ENCODE measurements at regions not wholly inside any gene's neighbourhood (a gene's known extent, or its start where the extent isn't known, plus 50 kb on each side); places are given as distances from the start of the nearest gene placed in this dataset.

GRCh38 chr4:66609014-66609413, 936.3 kb downstream of the CENPC start:
- Histone ChIP-seq H2AFZ (ENCODE audit: low read length) (no peak overlapping the region), H3K36me3 (replicated peaks in 1 of 2; ENCODE audit: control insufficient read depth in 1 of 2, insufficient read depth in 2 of 2, low read length in 2 of 2) (no peaks in the 10 kb centered on the region), H3K4me3 (replicated peaks in 1 of 3; ENCODE audit: insufficient read depth in 1 of 3, low read depth in 2 of 3, low read length in 3 of 3) (no peak overlapping the region), H3K27me3 (ENCODE audit: control insufficient read depth in 1 of 2, insufficient read depth in 2 of 2, low read length in 2 of 2) (no peaks in the 10 kb centered on the region), H4K20me1 (ENCODE audit: insufficient read depth, low read length) (no peaks in the 10 kb centered on the region), H3K9me3 (ENCODE audit: low read length) (peaks cover 4% of the 10 kb centered on the region; the same call in 1 of the 2 replicates), H3K79me2 (ENCODE audit: insufficient read depth, low read length) (no peaks in the 10 kb centered on the region), H3K4me2 (ENCODE audit: low read depth, low read length) (no peak overlapping the region), H3K27ac (ENCODE audit: extremely low read length, insufficient read depth, low read length) (no peak overlapping the region), H3K9ac (ENCODE audit: insufficient read depth, low read depth, low read length) (no peak overlapping the region), H3K4me1 (ENCODE audit: insufficient read depth, low read length) (no peaks in the 10 kb centered on the region)
- ATAC-seq (no peak), DNase-seq (ENCODE audit: low spot score) (no peak), FAIRE-seq (no peak)
- ChIA-PET CTCF (ENCODE audit: low intra/inter-chr PET ratio, low total read pairs) (no interaction called here), POLR2A (no interaction called here)
- WGBS (ENCODE audit: low lambda C conversion rate): 39% methylated on average over 2 of the region's 2 CpGs
- intact Hi-C loops (cut with micrococcal nuclease; ENCODE audit: unreplicated experiment): no loop called here
- TF ChIP-seq RARG (CRISPR knock-in tag; IDR thresholded peaks at IDR 0.05; ENCODE audit: low read depth): no peak
- TF ChIP-seq, protein P1, sequence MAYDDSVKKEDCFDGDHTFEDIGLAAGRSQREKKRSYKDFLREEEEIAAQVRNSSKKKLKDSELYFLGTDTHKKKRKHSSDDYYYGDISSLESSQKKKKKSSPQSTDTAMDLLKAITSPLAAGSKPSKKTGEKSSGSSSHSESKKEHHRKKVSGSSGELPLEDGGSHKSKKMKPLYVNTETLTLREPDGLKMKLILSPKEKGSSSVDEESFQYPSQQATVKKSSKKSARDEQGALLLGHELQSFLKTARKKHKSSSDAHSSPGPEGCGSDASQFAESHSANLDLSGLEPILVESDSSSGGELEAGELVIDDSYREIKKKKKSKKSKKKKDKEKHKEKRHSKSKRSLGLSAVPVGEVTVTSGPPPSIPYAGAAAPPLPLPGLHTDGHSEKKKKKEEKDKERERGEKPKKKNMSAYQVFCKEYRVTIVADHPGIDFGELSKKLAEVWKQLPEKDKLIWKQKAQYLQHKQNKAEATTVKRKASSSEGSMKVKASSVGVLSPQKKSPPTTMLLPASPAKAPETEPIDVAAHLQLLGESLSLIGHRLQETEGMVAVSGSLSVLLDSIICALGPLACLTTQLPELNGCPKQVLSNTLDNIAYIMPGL (CRISPR knock-in tag; IDR thresholded peaks at IDR 0.05; ENCODE audit: borderline replicate concordance in 1 of 2, low read depth in 1 of 2): no peak
- BruUV-seq (replicated peaks): no TSS peak
- in situ Hi-C loops (cut with HindIII; ENCODE audit: extremely low pct_ligation_motif_present, low pct_unique_long_range_greater_than_20kb): no loop called here

DNA sequence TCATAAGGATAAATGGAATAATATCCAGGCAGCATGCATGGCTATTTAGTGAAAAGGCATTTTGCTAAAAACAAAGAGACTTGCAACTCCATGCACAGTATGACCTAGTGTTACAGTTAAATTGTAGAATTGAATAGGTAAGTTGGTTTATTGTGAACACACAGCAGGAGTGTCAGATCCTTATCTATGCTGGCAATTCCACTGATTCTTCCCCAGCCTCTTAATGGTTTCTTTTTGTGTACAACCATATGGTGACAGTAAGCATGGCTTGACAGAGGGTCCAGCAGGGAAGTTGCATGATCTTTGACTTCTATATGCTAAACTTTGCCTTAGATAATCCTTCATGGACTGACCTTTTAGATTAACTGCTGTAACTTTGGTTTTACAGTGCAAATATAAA, 936.6 kb upstream of the EPHA5 start:
- no peak for DNase-seq (ENCODE audit: low spot score)
- Histone ChIP-seq H3K9me3 (ENCODE audit: low read length) (no peaks in the 10 kb centered on the region), H3K4me1 (ENCODE audit: insufficient read depth, low read length) (no peaks in the 10 kb centered on the region), H3K27ac (ENCODE audit: extremely low read length, insufficient read depth, low read length) (no peak overlapping the region), H3K4me3 (replicated peaks in 1 of 3; ENCODE audit: insufficient read depth in 1 of 3, low read depth in 2 of 3, low read length in 3 of 3) (no peak overlapping the region), H3K9ac (ENCODE audit: insufficient read depth, low read depth, low read length) (no peak overlapping the region), H4K20me1 (ENCODE audit: insufficient read depth, low read length) (no peaks in the 10 kb centered on the region), H3K36me3 (replicated peaks in 1 of 2; ENCODE audit: control insufficient read depth in 1 of 2, insufficient read depth in 2 of 2, low read length in 2 of 2) (no peaks in the 10 kb centered on the region), H3K27me3 (ENCODE audit: control insufficient read depth in 1 of 2, insufficient read depth in 2 of 2, low read length in 2 of 2) (no peaks in the 10 kb centered on the region), H3K79me2 (ENCODE audit: insufficient read depth, low read length) (no peaks in the 10 kb centered on the region), H3K4me2 (ENCODE audit: low read depth, low read length) (no peak overlapping the region), H2AFZ (ENCODE audit: low read length) (no peak overlapping the region)
- CTCF ChIA-PET (ENCODE audit: low intra/inter-chr PET ratio, low total read pairs): no interaction called here
- no peak for ATAC-seq
- in situ Hi-C loops (cut with HindIII; ENCODE audit: extremely low pct_ligation_motif_present, low pct_unique_long_range_greater_than_20kb) (no loop called here), intact Hi-C loops (cut with micrococcal nuclease; ENCODE audit: unreplicated experiment) (no loop called here)
- BruUV-seq (replicated peaks): no TSS peak
- FAIRE-seq: no peak
- no peak for TF ChIP-seq ZNF121 (CRISPR knock-in tag; IDR thresholded peaks at IDR 0.05)
- no peak for TF ChIP-seq IKZF4 (CRISPR knock-in tag; IDR thresholded peaks at IDR 0.05; ENCODE audit: borderline replicate concordance, low read depth, not compliant biosample characterization)
- no peak for TF ChIP-seq THAP7 (CRISPR knock-in tag; IDR thresholded peaks at IDR 0.05)
- TF ChIP-seq, protein P2, sequence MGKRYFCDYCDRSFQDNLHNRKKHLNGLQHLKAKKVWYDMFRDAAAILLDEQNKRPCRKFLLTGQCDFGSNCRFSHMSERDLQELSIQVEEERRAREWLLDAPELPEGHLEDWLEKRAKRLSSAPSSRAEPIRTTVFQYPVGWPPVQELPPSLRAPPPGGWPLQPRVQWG (CRISPR knock-in tag; IDR thresholded peaks at IDR 0.05; ENCODE audit: borderline replicate concordance, low read depth): no peak
- no peak for TF ChIP-seq ZNF24 (IDR thresholded peaks at IDR 0.05)
- TF ChIP-seq, protein P3, sequence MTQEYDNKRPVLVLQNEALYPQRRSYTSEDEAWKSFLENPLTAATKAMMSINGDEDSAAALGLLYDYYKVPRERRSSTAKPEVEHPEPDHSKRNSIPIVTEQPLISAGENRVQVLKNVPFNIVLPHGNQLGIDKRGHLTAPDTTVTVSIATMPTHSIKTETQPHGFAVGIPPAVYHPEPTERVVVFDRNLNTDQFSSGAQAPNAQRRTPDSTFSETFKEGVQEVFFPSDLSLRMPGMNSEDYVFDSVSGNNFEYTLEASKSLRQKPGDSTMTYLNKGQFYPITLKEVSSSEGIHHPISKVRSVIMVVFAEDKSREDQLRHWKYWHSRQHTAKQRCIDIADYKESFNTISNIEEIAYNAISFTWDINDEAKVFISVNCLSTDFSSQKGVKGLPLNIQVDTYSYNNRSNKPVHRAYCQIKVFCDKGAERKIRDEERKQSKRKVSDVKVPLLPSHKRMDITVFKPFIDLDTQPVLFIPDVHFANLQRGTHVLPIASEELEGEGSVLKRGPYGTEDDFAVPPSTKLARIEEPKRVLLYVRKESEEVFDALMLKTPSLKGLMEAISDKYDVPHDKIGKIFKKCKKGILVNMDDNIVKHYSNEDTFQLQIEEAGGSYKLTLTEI (CRISPR knock-in tag; conservative IDR thresholded peaks at IDR 0.05): no peak
- POLR2A ChIA-PET: no interaction called here

Data from HepG2 (cell line).